ENCODE measurements at regions not wholly inside any gene's neighbourhood (a gene's known extent, or its start where the extent isn't known, plus 50 kb on each side); places are given as distances from the start of the nearest gene placed in this dataset.

- no peak for TF ChIP-seq CTCF (conservative IDR thresholded peaks at IDR 0.05; ENCODE audit: low read length)
- TF ChIP-seq EZH2phosphoT487 (IDR thresholded peaks at IDR 0.05; ENCODE audit: borderline replicate concordance, low read depth, low read length) = no peak
Observed at GRCh38 chr5:20166456-20166855, 178.5 kb upstream of the CDH18 start.

Measured in OCI-LY7 (cell line).